ENCODE measurements at regions not wholly inside any gene's neighbourhood (a gene's known extent, or its start where the extent isn't known, plus 50 kb on each side); places are given as distances from the start of the nearest gene placed in this dataset.

DNA sequence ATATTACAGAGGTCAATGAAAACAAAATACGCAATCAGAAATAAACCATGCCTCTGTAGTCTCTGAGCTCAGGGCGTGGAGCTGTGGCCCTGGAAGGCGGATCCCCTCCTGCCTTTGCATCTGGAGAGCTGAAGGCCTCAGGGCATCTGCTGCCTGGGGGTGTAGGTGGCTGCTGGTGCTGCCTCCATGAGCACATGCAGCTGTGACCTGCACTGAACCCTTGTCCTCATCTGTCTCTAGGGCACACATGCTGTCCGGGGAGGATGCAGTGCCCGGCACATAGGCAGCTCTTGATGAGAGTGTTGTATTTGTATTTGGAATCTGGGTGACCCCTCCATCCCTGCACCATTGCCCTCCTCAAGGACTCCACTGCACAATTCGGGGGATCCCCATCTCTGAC, 185.7 kb downstream of the TEX29 start:
- TF ChIP-seq, protein P1, sequence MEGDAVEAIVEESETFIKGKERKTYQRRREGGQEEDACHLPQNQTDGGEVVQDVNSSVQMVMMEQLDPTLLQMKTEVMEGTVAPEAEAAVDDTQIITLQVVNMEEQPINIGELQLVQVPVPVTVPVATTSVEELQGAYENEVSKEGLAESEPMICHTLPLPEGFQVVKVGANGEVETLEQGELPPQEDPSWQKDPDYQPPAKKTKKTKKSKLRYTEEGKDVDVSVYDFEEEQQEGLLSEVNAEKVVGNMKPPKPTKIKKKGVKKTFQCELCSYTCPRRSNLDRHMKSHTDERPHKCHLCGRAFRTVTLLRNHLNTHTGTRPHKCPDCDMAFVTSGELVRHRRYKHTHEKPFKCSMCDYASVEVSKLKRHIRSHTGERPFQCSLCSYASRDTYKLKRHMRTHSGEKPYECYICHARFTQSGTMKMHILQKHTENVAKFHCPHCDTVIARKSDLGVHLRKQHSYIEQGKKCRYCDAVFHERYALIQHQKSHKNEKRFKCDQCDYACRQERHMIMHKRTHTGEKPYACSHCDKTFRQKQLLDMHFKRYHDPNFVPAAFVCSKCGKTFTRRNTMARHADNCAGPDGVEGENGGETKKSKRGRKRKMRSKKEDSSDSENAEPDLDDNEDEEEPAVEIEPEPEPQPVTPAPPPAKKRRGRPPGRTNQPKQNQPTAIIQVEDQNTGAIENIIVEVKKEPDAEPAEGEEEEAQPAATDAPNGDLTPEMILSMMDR (IDR thresholded peaks at IDR 0.05): no peak
- TF ChIP-seq POLR2A (IDR thresholded peaks at IDR 0.05): no peak

Measured in testis (tissue), 2 donors.